Tibial nerve (tissue), 4 donors: ENCODE measurements at regions not wholly inside any gene's neighbourhood (a gene's known extent, or its start where the extent isn't known, plus 50 kb on each side); places are given as distances from the start of the nearest gene placed in this dataset.

Experiments used
- EP300 ChIP-seq, 2 donors: sonication (generic); formaldehyde crosslinking; IDR thresholded peaks; one replicate each; pipeline ENCODE4 v1.6.1; 2017; ENCODE audit warnings: antibody characterized with exemption in 2 of 2, mild to moderate bottlenecking in 1 of 2
- POLR2A ChIP-seq, 2 donors: fragments of 450-650 bp; IDR thresholded peaks; one replicate each; pipeline ENCODE4 v1.6.1; 2017; ENCODE audit warnings: antibody characterized with exemption in 2 of 2, mild to moderate bottlenecking in 2 of 2, moderate library complexity in 2 of 2
- TF ChIP-seq, protein P1 (sequence below), 5 experiments: fragments of 200-600 bp in 3 of 5; fragments of 450-650 bp in 2 of 5; sonication (generic) in 3 of 5; IDR thresholded peaks; one replicate each; pipeline ENCODE4 v1.5.1; 2016 to 2019; ENCODE audit warnings: antibody characterized with exemption in 5 of 5, mild to moderate bottlenecking in 3 of 5, moderate library complexity in 2 of 5

DNA sequence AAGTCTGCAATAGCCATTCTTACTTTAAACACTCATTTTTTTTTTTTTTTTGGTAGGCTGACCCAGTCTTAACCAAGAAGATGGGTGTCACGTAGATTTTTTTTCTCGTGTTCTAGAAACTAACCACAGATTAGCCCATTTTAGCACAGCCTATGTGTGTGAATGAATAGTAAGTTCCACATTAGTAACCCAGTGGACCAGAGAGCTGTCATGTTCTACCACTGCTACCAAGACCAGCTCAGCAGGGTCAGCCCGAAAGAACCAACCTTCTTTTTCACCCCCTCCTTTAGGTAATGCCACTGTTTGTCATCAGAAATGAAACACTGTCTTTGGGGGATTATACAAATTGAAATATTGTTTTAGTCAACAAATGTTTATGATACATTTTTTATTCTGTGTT, 221.1 kb upstream of the PLXNA2 start:
- TF ChIP-seq, protein P1, sequence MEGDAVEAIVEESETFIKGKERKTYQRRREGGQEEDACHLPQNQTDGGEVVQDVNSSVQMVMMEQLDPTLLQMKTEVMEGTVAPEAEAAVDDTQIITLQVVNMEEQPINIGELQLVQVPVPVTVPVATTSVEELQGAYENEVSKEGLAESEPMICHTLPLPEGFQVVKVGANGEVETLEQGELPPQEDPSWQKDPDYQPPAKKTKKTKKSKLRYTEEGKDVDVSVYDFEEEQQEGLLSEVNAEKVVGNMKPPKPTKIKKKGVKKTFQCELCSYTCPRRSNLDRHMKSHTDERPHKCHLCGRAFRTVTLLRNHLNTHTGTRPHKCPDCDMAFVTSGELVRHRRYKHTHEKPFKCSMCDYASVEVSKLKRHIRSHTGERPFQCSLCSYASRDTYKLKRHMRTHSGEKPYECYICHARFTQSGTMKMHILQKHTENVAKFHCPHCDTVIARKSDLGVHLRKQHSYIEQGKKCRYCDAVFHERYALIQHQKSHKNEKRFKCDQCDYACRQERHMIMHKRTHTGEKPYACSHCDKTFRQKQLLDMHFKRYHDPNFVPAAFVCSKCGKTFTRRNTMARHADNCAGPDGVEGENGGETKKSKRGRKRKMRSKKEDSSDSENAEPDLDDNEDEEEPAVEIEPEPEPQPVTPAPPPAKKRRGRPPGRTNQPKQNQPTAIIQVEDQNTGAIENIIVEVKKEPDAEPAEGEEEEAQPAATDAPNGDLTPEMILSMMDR (IDR thresholded peaks at IDR 0.05), result no peak
- TF ChIP-seq EP300 (IDR thresholded peaks at IDR 0.05) (no peak), POLR2A (IDR thresholded peaks at IDR 0.05) (no peak)
